BLaER1 treated with 17β-estradiol and CSF1 and Interleukin-3, amounts not matched to agents 10 nM and 100 nM (cell line): ENCODE measurements at regions not wholly inside any gene's neighbourhood (a gene's known extent, or its start where the extent isn't known, plus 50 kb on each side); places are given as distances from the start of the nearest gene placed in this dataset.

Experiments
- H3K27ac ChIP-seq, 11 experiments: shearing (Covaris generic); formaldehyde crosslinking; 2 replicates each; pipeline ENCODE4 v1.8.1; 2022
- H3K27me3 ChIP-seq, 11 experiments: shearing (Covaris generic); formaldehyde crosslinking; 2 replicates each; pipeline ENCODE4 v1.8.1; 2022
- H3K36me3 ChIP-seq, 11 experiments: shearing (Covaris generic); formaldehyde crosslinking; 2 replicates each; pipeline ENCODE4 v1.8.1; 2022
- H3K4me1 ChIP-seq, 10 experiments: shearing (Covaris generic); formaldehyde crosslinking; 2 replicates each; pipeline ENCODE4 v1.8.1; 2022
- H3K4me2 ChIP-seq, 11 experiments: shearing (Covaris generic); formaldehyde crosslinking; 2 replicates each; pipeline ENCODE4 v1.8.1; 2022
- H3K4me3 ChIP-seq, 10 experiments: shearing (Covaris generic); formaldehyde crosslinking; 2 replicates each; pipeline ENCODE4 v1.8.1; 2022
- H3K9ac ChIP-seq, 11 experiments: shearing (Covaris generic); formaldehyde crosslinking; 2 replicates each; pipeline ENCODE4 v1.8.1; 2022
- H3K9me3 ChIP-seq, 11 experiments: shearing (Covaris generic); formaldehyde crosslinking; replicated peaks in 1 of 11; 2 replicates each; pipeline ENCODE4 v1.8.1; 2022
- H4K20me1 ChIP-seq, 11 experiments: shearing (Covaris generic); formaldehyde crosslinking; 2 replicates each; pipeline ENCODE4 v1.8.1; 2022
- Cebpa-rat ChIP-seq, 11 experiments: shearing (Covaris generic); IDR thresholded peaks; 2 replicates each; pipeline ENCODE4 v1.8.1; 2022

- H3K27me3 ChIP-seq = no peaks in the 10 kb centered on the region
- H3K9me3 ChIP-seq = no peaks in the 10 kb centered on the region
- no peak overlapping the region for H3K4me2 ChIP-seq
- H3K27ac ChIP-seq = no peak overlapping the region
- no peak overlapping the region for H3K4me3 ChIP-seq
- peaks cover 0 to 9% (median 0%) of the 10 kb centered on the region in 10 experiments; a peak in 1 of 20 replicates for H3K4me1 ChIP-seq
- no peaks in the 10 kb centered on the region for H4K20me1 ChIP-seq
- H3K36me3 ChIP-seq = no peaks in the 10 kb centered on the region
- no peak overlapping the region for H3K9ac ChIP-seq
- no peak for TF ChIP-seq Cebpa-rat (IDR thresholded peaks at IDR 0.05)
Observed at GRCh38 chr20:11231742-11232648, 558.2 kb upstream of the JAG1 start.

DNA sequence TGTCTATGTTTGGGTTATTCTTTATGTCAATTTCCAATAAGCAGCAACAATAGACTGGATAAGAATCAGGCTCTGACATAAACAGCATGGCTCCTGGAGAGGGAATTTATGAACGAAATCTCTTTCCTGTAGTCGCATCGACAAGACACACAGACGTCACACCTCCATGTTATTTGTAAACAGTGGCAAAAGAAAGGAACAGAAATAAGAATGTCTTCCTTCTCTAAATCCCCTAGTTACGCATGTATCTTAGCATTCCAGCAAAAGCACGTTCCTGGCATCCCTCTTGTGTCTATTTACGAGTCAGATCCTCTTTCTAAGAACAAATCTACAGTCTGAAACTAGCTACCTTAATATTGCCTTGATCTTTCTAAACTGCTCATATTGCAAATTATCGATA lies 559.1 kb upstream of the JAG1 start:
- H3K27ac ChIP-seq = no peak overlapping the region
- no peak overlapping the region for H3K9ac ChIP-seq
- TF ChIP-seq Cebpa-rat (IDR thresholded peaks at IDR 0.05) = no peak
- H4K20me1 ChIP-seq = no peaks in the 10 kb centered on the region
- no peaks in the 10 kb centered on the region for H3K27me3 ChIP-seq
- no peaks in the 10 kb centered on the region for H3K36me3 ChIP-seq
- peaks cover 0 to 9% (median 0%) of the 10 kb centered on the region in 10 experiments; a peak in 1 of 20 replicates for H3K4me1 ChIP-seq
- no peak overlapping the region for H3K4me3 ChIP-seq
- no peak overlapping the region for H3K4me2 ChIP-seq
- H3K9me3 ChIP-seq = no peaks in the 10 kb centered on the region

DNA sequence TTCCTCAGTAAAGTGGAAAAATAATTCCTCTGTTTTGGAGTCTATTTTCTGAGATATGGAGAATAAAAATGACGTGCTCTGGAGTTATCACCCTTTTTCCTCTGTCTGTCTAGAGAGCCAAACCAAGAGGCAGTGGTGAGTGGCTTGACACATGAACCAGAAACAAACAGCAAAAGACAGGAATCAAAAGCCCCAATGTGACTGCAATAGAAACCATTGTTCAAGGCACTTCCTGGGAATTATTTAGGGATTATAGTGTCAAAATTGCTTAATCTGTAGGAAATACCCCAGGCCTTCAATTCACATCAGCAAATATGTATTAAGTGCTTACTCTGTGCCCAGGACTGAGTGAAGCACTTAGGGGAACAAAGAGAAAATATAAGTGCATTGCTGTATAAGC lies 560.4 kb upstream of the JAG1 start:
- no peaks in the 10 kb centered on the region for H4K20me1 ChIP-seq
- no peak overlapping the region for H3K4me3 ChIP-seq
- TF ChIP-seq Cebpa-rat (IDR thresholded peaks at IDR 0.05) = no peak
- H3K9me3 ChIP-seq = no peaks in the 10 kb centered on the region
- H3K27ac ChIP-seq = no peak overlapping the region
- peaks cover 0 to 9% (median 0%) of the 10 kb centered on the region in 10 experiments; a peak in 1 of 20 replicates for H3K4me1 ChIP-seq
- H3K4me2 ChIP-seq = no peak overlapping the region
- no peak overlapping the region for H3K9ac ChIP-seq
- no peaks in the 10 kb centered on the region for H3K27me3 ChIP-seq
- no peaks in the 10 kb centered on the region for H3K36me3 ChIP-seq

- Histone ChIP-seq H3K4me3 (no peak overlapping the region), H4K20me1 (no peaks in the 10 kb centered on the region), H3K4me1 (peaks cover 0 to 9% (median 0%) of the 10 kb centered on the region in 10 experiments; a peak in 1 of 20 replicates), H3K27ac (no peak overlapping the region), H3K9ac (no peak overlapping the region), H3K27me3 (no peaks in the 10 kb centered on the region), H3K9me3 (no peaks in the 10 kb centered on the region), H3K36me3 (no peaks in the 10 kb centered on the region), H3K4me2 (no peak overlapping the region)
- TF ChIP-seq Cebpa-rat (IDR thresholded peaks at IDR 0.05) = no peak
Observed at GRCh38 chr20:11234608-11235007, 560.8 kb upstream of the JAG1 start.

DNA sequence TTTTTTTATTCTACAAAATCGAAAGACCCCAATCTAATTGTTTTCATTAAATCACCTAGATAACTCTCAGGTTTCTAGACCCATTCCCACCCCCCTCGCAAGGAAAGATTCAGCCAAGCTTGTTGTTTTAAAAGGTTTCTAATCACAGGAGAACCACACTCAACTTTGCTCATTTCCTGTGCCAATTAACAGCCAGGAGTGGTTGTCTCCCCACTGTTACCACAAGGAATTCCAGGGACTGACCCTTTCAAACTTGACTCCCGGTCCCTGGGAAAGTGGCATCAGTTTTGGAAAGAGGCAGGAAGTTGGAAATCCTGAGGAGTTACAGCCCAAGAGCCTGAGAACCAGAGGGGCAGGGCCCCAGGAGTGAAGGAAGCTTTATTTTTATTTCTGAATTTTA lies 561.3 kb upstream of the JAG1 start:
- TF ChIP-seq Cebpa-rat (IDR thresholded peaks at IDR 0.05) = no peak
- H3K9ac ChIP-seq = no peak overlapping the region
- no peak overlapping the region for H3K27ac ChIP-seq
- no peaks in the 10 kb centered on the region for H3K36me3 ChIP-seq
- peaks cover 0 to 9% (median 0%) of the 10 kb centered on the region in 10 experiments; a peak in 1 of 20 replicates for H3K4me1 ChIP-seq
- no peak overlapping the region for H3K4me3 ChIP-seq
- no peaks in the 10 kb centered on the region for H4K20me1 ChIP-seq
- H3K4me2 ChIP-seq = 0 out of 22 replicates have a peak overlapping the region, but pooled peaks of 1 of the 11 experiments have one; percentile 4
- H3K27me3 ChIP-seq = no peaks in the 10 kb centered on the region
- no peaks in the 10 kb centered on the region for H3K9me3 ChIP-seq

- TF ChIP-seq Cebpa-rat (IDR thresholded peaks at IDR 0.05) = no peak
- Histone ChIP-seq H3K36me3 (no peaks in the 10 kb centered on the region), H4K20me1 (no peaks in the 10 kb centered on the region), H3K4me1 (peaks cover 0 to 15% (median 4%) of the 10 kb centered on the region in 10 experiments; a peak in 8 of 20 replicates), H3K9me3 (no peaks in the 10 kb centered on the region), H3K4me2 (no peak overlapping the region), H3K4me3 (no peak overlapping the region), H3K9ac (no peak overlapping the region), H3K27me3 (no peaks in the 10 kb centered on the region), H3K27ac (no peak overlapping the region)
Observed at GRCh38 chr20:11242320-11242719, 568.5 kb upstream of the JAG1 start.

- H3K4me3 ChIP-seq = no peak overlapping the region
- no peak for TF ChIP-seq Cebpa-rat (IDR thresholded peaks at IDR 0.05)
- H4K20me1 ChIP-seq = no peaks in the 10 kb centered on the region
- H3K36me3 ChIP-seq = no peaks in the 10 kb centered on the region
- H3K27ac ChIP-seq = no peak overlapping the region
- H3K9ac ChIP-seq = no peak overlapping the region
- H3K4me1 ChIP-seq = peaks cover 0 to 15% (median 4%) of the 10 kb centered on the region in 10 experiments; a peak in 8 of 20 replicates
- no peaks in the 10 kb centered on the region for H3K9me3 ChIP-seq
- no peak overlapping the region for H3K4me2 ChIP-seq
- H3K27me3 ChIP-seq = no peaks in the 10 kb centered on the region
Observed at GRCh38 chr20:11245431-11245830, 571.6 kb upstream of the JAG1 start.

DNA sequence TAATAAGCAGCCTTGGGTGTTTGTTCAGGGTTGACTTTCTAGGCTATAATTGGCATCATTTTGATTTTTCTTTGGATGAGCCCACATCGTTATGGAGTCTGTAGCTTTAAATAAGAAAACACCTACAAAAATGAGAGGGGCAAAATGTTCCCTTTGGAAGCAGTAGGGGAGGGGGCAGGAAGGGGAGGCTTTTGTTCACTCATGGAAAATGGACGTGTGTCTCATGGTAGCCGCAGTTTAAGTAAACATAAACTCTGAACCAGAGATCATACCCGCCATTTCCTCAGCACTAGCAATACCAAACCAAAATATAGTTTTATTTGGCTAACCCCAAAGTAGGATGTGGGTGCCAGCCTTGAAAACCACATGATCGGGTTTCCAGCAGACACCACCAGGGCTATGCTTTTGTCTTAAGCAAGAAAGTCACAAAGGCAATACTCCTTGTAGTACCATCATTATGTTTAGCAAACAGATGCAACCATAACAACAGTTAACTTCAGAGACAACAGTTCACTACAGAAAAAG lies 572.5 kb upstream of the JAG1 start:
- H3K9ac ChIP-seq = no peak overlapping the region
- no peaks in the 10 kb centered on the region for H4K20me1 ChIP-seq
- H3K36me3 ChIP-seq = no peaks in the 10 kb centered on the region
- peaks cover 0 to 15% (median 4%) of the 10 kb centered on the region in 10 experiments; a peak in 8 of 20 replicates for H3K4me1 ChIP-seq
- H3K27ac ChIP-seq = no peak overlapping the region
- H3K9me3 ChIP-seq = no peaks in the 10 kb centered on the region
- H3K4me2 ChIP-seq = peak overlapping the region in 9 of 11 experiments; percentile 8 to 41 (median 23); a peak in 10 of 22 replicates
- no peak overlapping the region for H3K4me3 ChIP-seq
- no peaks in the 10 kb centered on the region for H3K27me3 ChIP-seq
- TF ChIP-seq Cebpa-rat (IDR thresholded peaks at IDR 0.05) = no peak

DNA sequence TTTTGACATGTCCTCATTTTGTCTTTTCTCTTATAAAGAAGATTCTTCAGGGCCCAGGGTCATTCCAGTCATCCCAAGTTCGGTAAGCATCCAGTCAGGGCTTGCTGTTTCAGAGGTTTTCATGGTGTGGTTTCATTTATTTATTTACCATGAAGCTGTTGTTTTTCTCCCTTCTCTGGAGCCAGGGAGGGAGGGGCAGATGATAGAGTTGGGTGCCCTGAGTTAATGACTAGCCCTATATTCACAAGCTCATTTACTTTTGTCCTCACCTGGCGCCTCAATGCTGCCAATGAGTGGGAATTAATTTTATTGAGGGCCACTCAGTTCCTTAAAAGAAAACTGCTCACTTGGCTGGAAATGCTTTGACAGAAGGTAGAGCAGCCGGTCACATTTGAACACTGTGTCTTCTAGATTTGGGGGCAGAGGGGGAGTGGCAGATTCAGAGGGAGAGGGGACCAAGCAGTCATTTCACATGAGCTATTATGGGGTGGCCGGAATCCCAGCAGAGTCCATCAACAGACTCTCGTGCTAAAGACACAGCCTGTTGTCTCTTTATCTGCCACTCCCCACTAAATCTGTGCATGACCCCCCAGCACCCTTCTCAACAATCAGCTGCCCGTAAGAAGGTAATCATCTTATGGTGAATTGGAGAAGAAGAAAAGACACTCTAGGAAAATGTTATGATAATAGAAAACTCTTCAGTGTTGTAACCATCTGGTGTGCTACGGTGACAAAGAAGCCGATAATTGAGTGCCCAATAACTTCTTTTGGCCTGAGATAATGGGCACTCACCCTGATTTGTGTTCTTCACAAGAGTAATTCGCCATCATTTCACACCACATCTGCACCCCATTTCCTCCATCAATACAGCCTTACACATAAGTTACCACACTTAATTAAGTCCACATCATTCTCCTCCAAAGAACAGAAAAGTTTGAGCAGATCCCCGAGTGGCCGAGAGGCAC lies 573.5 kb upstream of the JAG1 start:
- TF ChIP-seq Cebpa-rat (IDR thresholded peaks at IDR 0.05) = no peak
- Histone ChIP-seq H3K27me3 (no peaks in the 10 kb centered on the region), H3K4me3 (no peak overlapping the region), H3K9me3 (no peaks in the 10 kb centered on the region), H3K9ac (no peak overlapping the region), H4K20me1 (no peaks in the 10 kb centered on the region), H3K4me1 (peaks cover 0 to 15% (median 4%) of the 10 kb centered on the region in 10 experiments; a peak in 8 of 20 replicates), H3K36me3 (no peaks in the 10 kb centered on the region), H3K4me2 (no peak overlapping the region), H3K27ac (no peak overlapping the region)
